Stimulated activated naive CD8-positive, alpha-beta T cell treated with anti-CD3 and anti-CD28 coated beads, Interleukin-15, amount 100 ng/mL, for 72 hours (primary cell): ENCODE measurements at regions not wholly inside any gene's neighbourhood (a gene's known extent, or its start where the extent isn't known, plus 50 kb on each side); places are given as distances from the start of the nearest gene placed in this dataset.

Experiments used
- ATAC-seq: fragments of 150-1000 bp; cut with Tn5 transposase; 2 replicates; pipeline ENCODE4 v1.10.0; 2021; ENCODE audit warnings: mild to moderate bottlenecking, moderate library complexity
- DNase-seq, 2 donors: peaks; one replicate each; pipeline ENCODE4 v3.0.0; 2021 to 2022
- H3K27ac Mint-ChIP-seq, 2 donors: one replicate each; pipeline ENCODE4 v1.8.0; 2022; ENCODE audit warnings: mild to moderate bottlenecking in 2 of 2, mixed read lengths in 2 of 2, moderate library complexity in 2 of 2
- H3K27me3 Mint-ChIP-seq: one replicate; pipeline ENCODE4 v1.8.0; 2022; ENCODE audit warnings: mixed read lengths
- H3K4me1 Mint-ChIP-seq: one replicate; pipeline ENCODE4 v1.8.0; 2022; ENCODE audit warnings: mild to moderate bottlenecking, mixed read lengths
- H3K4me3 Mint-ChIP-seq, 2 donors: one replicate each; pipeline ENCODE4 v1.8.0; 2022; ENCODE audit warnings: mild to moderate bottlenecking in 2 of 2, mixed read lengths in 2 of 2, moderate library complexity in 1 of 2
- H3K9me3 Mint-ChIP-seq, 2 donors: one replicate each; pipeline ENCODE4 v1.8.0; 2022; ENCODE audit warnings: mixed read lengths in 2 of 2

GRCh38 chr4:57679969-57680368 is 569.8 kb upstream of the IGFBP7 start:
- Mint-ChIP-seq H3K4me1 (no peaks in the 10 kb centered on the region), H3K27me3 (no peaks in the 10 kb centered on the region), H3K4me3 (no peak overlapping the region), H3K27ac (no peak overlapping the region), H3K9me3 (no peaks in the 10 kb centered on the region)
- no peak for DNase-seq
- no peak for ATAC-seq

- Mint-ChIP-seq H3K4me1 (no peaks in the 10 kb centered on the region), H3K9me3 (no peaks in the 10 kb centered on the region), H3K27ac (no peak overlapping the region), H3K4me3 (no peak overlapping the region), H3K27me3 (no peaks in the 10 kb centered on the region)
- no peak for ATAC-seq
- DNase-seq: no peak
These were observed 566.2 kb upstream of the IGFBP7 start for GRCh38 chr4:57676394-57676793.

GRCh38 chr4:57672846-57673433 is 562.8 kb upstream of the IGFBP7 start:
- no peaks in the 10 kb centered on the region for H3K9me3 Mint-ChIP-seq
- H3K27ac Mint-ChIP-seq: no peak overlapping the region
- H3K4me1 Mint-ChIP-seq: no peaks in the 10 kb centered on the region
- no peaks in the 10 kb centered on the region for H3K27me3 Mint-ChIP-seq
- ATAC-seq: no peak
- H3K4me3 Mint-ChIP-seq: no peak overlapping the region
- DNase-seq: no peak

GRCh38 chr4:57668621-57669020 is 558.4 kb upstream of the IGFBP7 start:
- no peaks in the 10 kb centered on the region for H3K4me1 Mint-ChIP-seq
- H3K4me3 Mint-ChIP-seq: no peak overlapping the region
- H3K27ac Mint-ChIP-seq: no peak overlapping the region
- no peak for ATAC-seq
- no peaks in the 10 kb centered on the region for H3K27me3 Mint-ChIP-seq
- DNase-seq: no peak
- peaks cover 0 to 8% of the 10 kb centered on the region in 2 donors for H3K9me3 Mint-ChIP-seq

GRCh38 chr4:57665806-57666205 is 555.6 kb upstream of the IGFBP7 start:
- H3K4me1 Mint-ChIP-seq: no peaks in the 10 kb centered on the region
- H3K9me3 Mint-ChIP-seq: peaks cover 5 to 8% of the 10 kb centered on the region in 2 donors
- H3K27me3 Mint-ChIP-seq: no peaks in the 10 kb centered on the region
- peak overlapping the region in 1 of 2 donors; percentile 86 for H3K27ac Mint-ChIP-seq
- H3K4me3 Mint-ChIP-seq: no peak overlapping the region
- DNase-seq: no peak
- no peak for ATAC-seq

GRCh38 chr4:57661517-57662090 is 551.4 kb upstream of the IGFBP7 start:
- H3K27me3 Mint-ChIP-seq: no peaks in the 10 kb centered on the region
- H3K4me3 Mint-ChIP-seq: no peak overlapping the region
- ATAC-seq: no peak
- DNase-seq: no peak
- peaks cover 5 to 8% of the 10 kb centered on the region in 2 donors for H3K9me3 Mint-ChIP-seq
- H3K4me1 Mint-ChIP-seq: no peaks in the 10 kb centered on the region
- no peak overlapping the region for H3K27ac Mint-ChIP-seq

GRCh38 chr4:57658673-57659072 is 548.5 kb upstream of the IGFBP7 start:
- H3K27me3 Mint-ChIP-seq: no peaks in the 10 kb centered on the region
- H3K4me3 Mint-ChIP-seq: no peak overlapping the region
- peaks cover 7 to 9% of the 10 kb centered on the region in 2 donors for H3K9me3 Mint-ChIP-seq
- no peak overlapping the region for H3K27ac Mint-ChIP-seq
- no peak for DNase-seq
- ATAC-seq: no peak
- H3K4me1 Mint-ChIP-seq: no peaks in the 10 kb centered on the region

GRCh38 chr4:57658188-57658587 is 548.0 kb upstream of the IGFBP7 start:
- no peaks in the 10 kb centered on the region for H3K4me1 Mint-ChIP-seq
- no peak for ATAC-seq
- H3K27me3 Mint-ChIP-seq: no peaks in the 10 kb centered on the region
- no peak for DNase-seq
- no peak overlapping the region for H3K27ac Mint-ChIP-seq
- H3K9me3 Mint-ChIP-seq: peaks cover 7 to 9% of the 10 kb centered on the region in 2 donors
- no peak overlapping the region for H3K4me3 Mint-ChIP-seq

GRCh38 chr4:57655342-57655741 is 545.2 kb upstream of the IGFBP7 start:
- Mint-ChIP-seq H3K4me1 (no peaks in the 10 kb centered on the region), H3K27me3 (no peaks in the 10 kb centered on the region), H3K4me3 (no peak overlapping the region), H3K27ac (no peak overlapping the region), H3K9me3 (peaks cover 7 to 12% of the 10 kb centered on the region in 2 donors)
- ATAC-seq: no peak
- no peak for DNase-seq

GRCh38 chr4:57652779-57653178 is 542.6 kb upstream of the IGFBP7 start:
- no peaks in the 10 kb centered on the region for H3K27me3 Mint-ChIP-seq
- H3K4me3 Mint-ChIP-seq: no peak overlapping the region
- H3K4me1 Mint-ChIP-seq: no peaks in the 10 kb centered on the region
- DNase-seq (no peak), ATAC-seq (no peak)
- H3K27ac Mint-ChIP-seq: no peak overlapping the region
- H3K9me3 Mint-ChIP-seq: peaks cover 7 to 12% of the 10 kb centered on the region in 2 donors

- Mint-ChIP-seq H3K9me3 (no peaks in the 10 kb centered on the region), H3K27ac (no peak overlapping the region), H3K4me1 (no peaks in the 10 kb centered on the region), H3K27me3 (no peaks in the 10 kb centered on the region), H3K4me3 (no peak overlapping the region)
- no peak for ATAC-seq
- DNase-seq: no peak
These were observed 530.4 kb upstream of the IGFBP7 start for GRCh38 chr4:57640391-57641100.

GRCh38 chr4:57639561-57640382 is 529.6 kb upstream of the IGFBP7 start:
- no peak overlapping the region for H3K4me3 Mint-ChIP-seq
- peaks cover 0 to under 1% of the 10 kb centered on the region in 2 donors for H3K9me3 Mint-ChIP-seq
- no peak for ATAC-seq
- no peak for DNase-seq
- no peaks in the 10 kb centered on the region for H3K27me3 Mint-ChIP-seq
- no peaks in the 10 kb centered on the region for H3K4me1 Mint-ChIP-seq
- H3K27ac Mint-ChIP-seq: no peak overlapping the region

- no peaks in the 10 kb centered on the region for H3K4me1 Mint-ChIP-seq
- DNase-seq (no peak), ATAC-seq (no peak)
- H3K27me3 Mint-ChIP-seq: no peaks in the 10 kb centered on the region
- H3K9me3 Mint-ChIP-seq: peaks cover 10% of the 10 kb centered on the region in 2 donors
- no peak overlapping the region for H3K27ac Mint-ChIP-seq
- H3K4me3 Mint-ChIP-seq: no peak overlapping the region
These were observed 525.7 kb upstream of the IGFBP7 start for GRCh38 chr4:57635910-57636309.

GRCh38 chr4:57633212-57633859 is 523.2 kb upstream of the IGFBP7 start:
- no peak overlapping the region for H3K27ac Mint-ChIP-seq
- no peak overlapping the region for H3K4me3 Mint-ChIP-seq
- DNase-seq (no peak), ATAC-seq (no peak)
- peaks cover 10% of the 10 kb centered on the region in 2 donors for H3K9me3 Mint-ChIP-seq
- no peaks in the 10 kb centered on the region for H3K4me1 Mint-ChIP-seq
- H3K27me3 Mint-ChIP-seq: no peaks in the 10 kb centered on the region

GRCh38 chr4:57632564-57632963 is 522.4 kb upstream of the IGFBP7 start:
- ATAC-seq (no peak), DNase-seq (no peak)
- no peak overlapping the region for H3K27ac Mint-ChIP-seq
- H3K4me1 Mint-ChIP-seq: no peaks in the 10 kb centered on the region
- H3K27me3 Mint-ChIP-seq: no peaks in the 10 kb centered on the region
- peaks cover 10% of the 10 kb centered on the region in 2 donors for H3K9me3 Mint-ChIP-seq
- H3K4me3 Mint-ChIP-seq: no peak overlapping the region
